Activated naive CD8-positive, alpha-beta T cell treated with anti-CD3 and anti-CD28 coated beads for 36 hours (primary cell): ENCODE measurements at regions not wholly inside any gene's neighbourhood (a gene's known extent, or its start where the extent isn't known, plus 50 kb on each side); places are given as distances from the start of the nearest gene placed in this dataset.

ENCODE experiments used
- DNase-seq: peaks from one replicate; pipeline ENCODE4 v3.0.0; 2021
- H3K27ac Mint-ChIP-seq: one replicate; pipeline ENCODE4 v1.8.0; 2022; ENCODE audit warnings: mild to moderate bottlenecking, moderate library complexity, mixed read lengths
- H3K27me3 Mint-ChIP-seq: one replicate; pipeline ENCODE4 v1.8.0; 2022; ENCODE audit warnings: mild to moderate bottlenecking, mixed read lengths
- H3K36me3 Mint-ChIP-seq: one replicate; pipeline ENCODE4 v1.8.0; 2021; ENCODE audit warnings: mild to moderate bottlenecking, mixed read lengths
- H3K4me1 Mint-ChIP-seq: one replicate; pipeline ENCODE4 v1.8.0; 2021; ENCODE audit warnings: mixed read lengths
- H3K4me3 Mint-ChIP-seq: one replicate; pipeline ENCODE4 v1.8.0; 2022; ENCODE audit warnings: mild to moderate bottlenecking, moderate library complexity, mixed read lengths
- H3K9me3 Mint-ChIP-seq: one replicate; pipeline ENCODE4 v1.8.0; 2022; ENCODE audit warnings: mixed read lengths

GRCh38 chr13:79668201-79668752 lies 187.3 kb downstream of the NDFIP2 start:
- peaks cover 4% of the 10 kb centered on the region for H3K27me3 Mint-ChIP-seq
- H3K9me3 Mint-ChIP-seq, result no peaks in the 10 kb centered on the region
- H3K4me1 Mint-ChIP-seq, result no peaks in the 10 kb centered on the region
- H3K36me3 Mint-ChIP-seq, result no peaks in the 10 kb centered on the region
- DNase-seq, result no peak
- no peak overlapping the region for H3K27ac Mint-ChIP-seq
- H3K4me3 Mint-ChIP-seq, result no peak overlapping the region

DNA sequence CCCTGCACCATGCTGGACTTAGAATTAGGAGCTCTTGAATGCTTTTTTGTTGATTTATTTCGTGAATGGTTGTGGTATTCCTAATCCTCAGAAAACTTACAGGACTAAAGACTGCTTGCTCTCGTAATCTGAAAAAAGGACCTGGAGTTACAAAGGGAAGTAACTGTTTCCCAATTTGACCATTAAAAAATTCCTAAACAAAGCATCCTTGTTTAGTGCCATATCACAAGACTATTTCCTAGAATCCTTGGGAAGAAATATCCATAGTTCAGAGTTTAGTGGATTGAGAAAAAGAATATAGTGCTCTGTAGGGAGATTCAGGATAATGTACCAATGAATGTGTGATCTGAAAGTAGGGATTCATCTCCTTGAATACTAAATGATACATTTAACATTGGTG lies 186.8 kb downstream of the NDFIP2 start:
- Mint-ChIP-seq H3K4me3 (no peak overlapping the region), H3K4me1 (no peaks in the 10 kb centered on the region), H3K27ac (no peak overlapping the region), H3K9me3 (no peaks in the 10 kb centered on the region), H3K36me3 (no peaks in the 10 kb centered on the region), H3K27me3 (peaks cover 4% of the 10 kb centered on the region)
- DNase-seq, result no peak

DNA sequence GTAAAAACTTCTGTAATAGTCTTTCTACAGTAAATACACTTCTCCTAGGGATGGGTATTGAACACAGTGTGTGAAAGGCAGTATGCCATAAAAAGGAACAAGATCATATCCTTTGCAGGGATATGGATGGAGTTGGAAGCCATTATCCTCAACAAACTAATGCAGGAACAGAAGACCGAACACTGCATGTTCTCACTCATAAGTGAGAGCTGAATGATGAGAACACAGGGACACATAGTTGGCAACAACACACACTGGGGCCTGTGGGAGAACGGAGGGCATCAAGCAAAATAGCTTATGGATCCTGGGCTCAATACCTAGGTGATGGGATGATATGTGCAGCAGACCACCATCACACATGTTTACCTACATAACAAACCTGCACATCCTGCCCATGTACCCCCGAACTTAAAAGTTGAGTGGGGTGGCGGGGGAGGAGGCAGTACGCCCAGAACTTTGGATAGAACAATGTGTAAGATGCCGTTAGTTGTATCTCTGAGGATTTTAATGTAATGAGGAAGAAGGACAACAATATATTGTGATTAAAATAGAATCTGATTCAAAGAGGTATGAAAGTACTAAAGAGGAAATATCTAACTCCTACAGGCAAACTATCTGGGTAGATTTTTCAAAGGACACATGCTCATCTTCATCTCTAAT lies 183.2 kb downstream of the NDFIP2 start:
- no peak overlapping the region for H3K4me3 Mint-ChIP-seq
- no peaks in the 10 kb centered on the region for H3K36me3 Mint-ChIP-seq
- no peak overlapping the region for H3K27ac Mint-ChIP-seq
- no peaks in the 10 kb centered on the region for H3K9me3 Mint-ChIP-seq
- no peak for DNase-seq
- H3K4me1 Mint-ChIP-seq, result peaks cover 4% of the 10 kb centered on the region
- H3K27me3 Mint-ChIP-seq, result peaks cover 11% of the 10 kb centered on the region

DNA sequence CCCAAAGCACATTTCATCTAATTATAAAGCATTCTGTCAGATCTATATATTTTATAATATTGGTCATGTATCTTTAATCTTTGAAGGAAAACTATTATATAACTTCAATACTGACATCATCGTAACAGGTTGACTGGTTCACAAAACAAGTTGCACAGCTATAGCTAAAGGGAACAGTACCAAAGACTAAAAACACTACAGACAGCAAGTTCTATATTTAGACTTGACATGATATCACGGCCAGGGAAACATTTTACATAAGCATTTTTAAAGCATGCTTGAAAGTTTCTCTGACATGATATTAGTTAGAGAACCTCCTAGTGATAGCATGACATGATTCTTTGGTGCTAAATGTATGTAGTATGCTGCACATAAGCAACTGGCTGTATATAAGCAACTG lies 182.5 kb downstream of the NDFIP2 start:
- H3K4me3 Mint-ChIP-seq, result no peak overlapping the region
- DNase-seq, result no peak
- no peaks in the 10 kb centered on the region for H3K36me3 Mint-ChIP-seq
- no peak overlapping the region for H3K27ac Mint-ChIP-seq
- H3K4me1 Mint-ChIP-seq, result peaks cover 4% of the 10 kb centered on the region
- no peaks in the 10 kb centered on the region for H3K9me3 Mint-ChIP-seq
- peaks cover 11% of the 10 kb centered on the region for H3K27me3 Mint-ChIP-seq

GRCh38 chr13:79662882-79663281 lies 181.9 kb downstream of the NDFIP2 start:
- no peak for DNase-seq
- H3K36me3 Mint-ChIP-seq, result no peaks in the 10 kb centered on the region
- H3K27me3 Mint-ChIP-seq, result peaks cover 11% of the 10 kb centered on the region
- no peak overlapping the region for H3K27ac Mint-ChIP-seq
- H3K4me1 Mint-ChIP-seq, result peaks cover 4% of the 10 kb centered on the region
- no peaks in the 10 kb centered on the region for H3K9me3 Mint-ChIP-seq
- no peak overlapping the region for H3K4me3 Mint-ChIP-seq

DNA sequence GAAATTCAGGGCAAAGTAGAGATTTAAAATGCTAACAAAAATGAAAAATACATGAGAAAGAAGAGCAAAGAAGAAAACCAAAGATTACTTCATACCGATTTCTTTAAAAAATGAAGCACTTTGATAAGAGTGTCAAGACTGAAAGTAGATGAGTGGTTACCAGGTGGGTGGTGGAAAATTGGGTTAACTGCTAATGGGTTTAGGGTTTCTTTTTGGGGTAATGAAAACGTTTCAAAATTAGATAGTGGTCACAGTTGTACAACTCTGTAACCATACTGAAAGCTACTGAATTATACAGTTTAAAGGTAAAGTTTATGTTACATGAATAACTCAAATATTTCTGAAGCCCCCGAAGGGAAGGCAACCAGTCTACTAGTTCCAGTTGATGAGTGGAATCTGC lies 179.4 kb downstream of the NDFIP2 start:
- Mint-ChIP-seq H3K4me3 (no peak overlapping the region), H3K4me1 (peaks cover 4% of the 10 kb centered on the region), H3K27me3 (peaks cover 7% of the 10 kb centered on the region), H3K36me3 (no peaks in the 10 kb centered on the region), H3K9me3 (no peaks in the 10 kb centered on the region), H3K27ac (no peak overlapping the region)
- no peak for DNase-seq

DNA sequence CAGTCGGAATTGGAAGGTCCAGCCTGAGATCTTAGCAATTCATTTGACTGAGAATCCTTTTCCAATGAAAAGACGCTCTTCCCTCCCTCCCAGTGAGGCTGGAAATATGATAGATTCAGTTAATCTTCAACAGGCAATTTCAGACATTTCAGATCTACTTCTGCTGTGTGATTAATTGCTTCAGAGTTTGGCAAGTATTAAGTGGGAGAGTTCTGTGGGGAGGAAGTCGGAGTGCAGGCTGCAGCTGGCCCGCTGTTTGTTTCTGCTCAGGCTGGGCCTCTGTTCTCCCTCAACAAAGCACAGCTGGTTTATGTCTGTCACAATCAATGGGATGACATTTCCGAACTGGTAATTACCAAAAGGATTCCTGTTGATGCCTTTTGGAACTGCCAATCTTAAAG lies 178.2 kb downstream of the NDFIP2 start:
- Mint-ChIP-seq H3K27ac (no peak overlapping the region), H3K27me3 (peaks cover 7% of the 10 kb centered on the region), H3K36me3 (no peaks in the 10 kb centered on the region), H3K4me1 (peaks cover 4% of the 10 kb centered on the region), H3K4me3 (no peak overlapping the region), H3K9me3 (no peaks in the 10 kb centered on the region)
- no peak for DNase-seq

DNA sequence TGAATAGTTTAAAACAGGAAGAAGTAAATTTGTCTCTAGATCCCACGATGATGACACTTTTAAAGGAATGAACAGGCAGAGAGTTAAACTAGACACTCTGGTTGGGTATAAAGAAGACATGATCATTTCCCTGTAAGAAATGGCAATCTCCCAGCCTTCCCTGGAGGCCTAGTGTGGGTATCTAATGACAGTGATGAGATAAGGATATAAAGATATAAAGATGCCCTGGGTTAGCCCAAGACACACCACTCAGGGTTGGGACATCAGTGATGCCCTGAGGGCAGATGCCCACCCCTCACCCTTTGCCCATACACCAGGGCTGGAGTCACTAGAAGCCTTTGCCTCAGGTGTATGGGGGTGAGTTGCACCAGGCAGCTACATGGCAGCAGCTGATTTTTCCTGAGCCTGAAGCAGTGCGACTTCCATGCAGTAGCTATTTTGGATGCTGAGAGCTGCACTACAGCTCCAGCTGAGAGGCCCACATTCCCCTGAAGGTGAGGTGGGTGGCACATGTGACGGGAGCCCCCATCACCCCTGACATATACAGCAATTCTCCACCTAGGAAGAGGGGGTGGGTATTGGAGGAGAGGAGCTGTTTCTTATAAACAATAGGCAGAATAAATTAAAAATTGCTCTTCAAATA lies 177.5 kb downstream of the NDFIP2 start:
- H3K4me1 Mint-ChIP-seq, result peaks cover 4% of the 10 kb centered on the region
- H3K4me3 Mint-ChIP-seq, result no peak overlapping the region
- H3K36me3 Mint-ChIP-seq, result no peaks in the 10 kb centered on the region
- no peak for DNase-seq
- H3K9me3 Mint-ChIP-seq, result no peaks in the 10 kb centered on the region
- H3K27ac Mint-ChIP-seq, result no peak overlapping the region
- H3K27me3 Mint-ChIP-seq, result peaks cover 7% of the 10 kb centered on the region

- Mint-ChIP-seq H3K27ac (no peak overlapping the region), H3K4me3 (no peak overlapping the region), H3K4me1 (peaks cover 4% of the 10 kb centered on the region), H3K9me3 (no peaks in the 10 kb centered on the region), H3K27me3 (no peaks in the 10 kb centered on the region), H3K36me3 (no peaks in the 10 kb centered on the region)
- DNase-seq, result no peak
Observed at GRCh38 chr13:79655509-79655908, 174.6 kb downstream of the NDFIP2 start.

DNA sequence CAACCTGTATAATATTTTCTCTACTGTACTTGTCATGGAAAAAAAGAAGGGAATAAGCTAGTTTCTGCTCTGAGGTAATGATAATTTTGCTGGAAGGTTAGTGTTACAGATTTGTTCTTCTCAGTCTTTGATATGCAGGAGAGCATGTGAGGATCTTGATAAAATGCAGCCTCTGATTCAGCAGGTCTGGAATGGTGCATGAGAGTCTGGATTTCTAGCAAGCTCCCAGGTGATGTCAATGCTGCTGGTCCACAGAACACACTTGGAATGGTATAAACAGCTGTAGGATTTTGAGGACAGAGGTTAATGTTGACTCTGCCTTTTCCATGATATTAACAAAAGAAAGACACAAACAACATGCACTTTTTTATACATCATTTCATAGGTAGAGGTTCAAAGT lies 173.6 kb downstream of the NDFIP2 start:
- H3K4me3 Mint-ChIP-seq, result no peak overlapping the region
- H3K36me3 Mint-ChIP-seq, result no peaks in the 10 kb centered on the region
- no peaks in the 10 kb centered on the region for H3K4me1 Mint-ChIP-seq
- no peak for DNase-seq
- H3K9me3 Mint-ChIP-seq, result no peaks in the 10 kb centered on the region
- no peak overlapping the region for H3K27ac Mint-ChIP-seq
- no peaks in the 10 kb centered on the region for H3K27me3 Mint-ChIP-seq

DNA sequence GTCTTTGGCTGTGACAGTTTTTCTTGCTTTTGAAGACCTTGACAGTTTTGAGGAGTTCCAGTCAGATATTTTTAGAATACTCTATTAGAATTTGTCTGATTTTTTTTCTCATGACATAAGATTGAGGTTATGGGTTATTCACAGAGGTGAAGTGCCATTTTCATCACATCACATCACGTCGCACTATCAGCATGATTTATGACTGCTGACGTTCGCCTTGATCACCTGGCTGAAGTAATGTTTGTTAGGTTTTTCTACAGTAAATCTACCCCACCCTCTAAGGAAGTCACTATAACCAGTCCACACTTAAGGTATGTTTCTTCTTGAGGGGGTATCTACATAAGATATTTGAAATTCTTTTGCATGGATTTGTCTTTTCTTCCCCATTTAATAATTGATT lies 169.7 kb downstream of the NDFIP2 start:
- no peak for DNase-seq
- Mint-ChIP-seq H3K27me3 (no peaks in the 10 kb centered on the region), H3K27ac (no peak overlapping the region), H3K36me3 (no peaks in the 10 kb centered on the region), H3K9me3 (no peaks in the 10 kb centered on the region), H3K4me3 (no peak overlapping the region), H3K4me1 (no peaks in the 10 kb centered on the region)

- no peak overlapping the region for H3K27ac Mint-ChIP-seq
- H3K9me3 Mint-ChIP-seq, result no peaks in the 10 kb centered on the region
- H3K27me3 Mint-ChIP-seq, result no peaks in the 10 kb centered on the region
- no peaks in the 10 kb centered on the region for H3K36me3 Mint-ChIP-seq
- no peaks in the 10 kb centered on the region for H3K4me1 Mint-ChIP-seq
- no peak overlapping the region for H3K4me3 Mint-ChIP-seq
- no peak for DNase-seq
Observed at GRCh38 chr13:79648191-79648590, 167.2 kb downstream of the NDFIP2 start.

DNA sequence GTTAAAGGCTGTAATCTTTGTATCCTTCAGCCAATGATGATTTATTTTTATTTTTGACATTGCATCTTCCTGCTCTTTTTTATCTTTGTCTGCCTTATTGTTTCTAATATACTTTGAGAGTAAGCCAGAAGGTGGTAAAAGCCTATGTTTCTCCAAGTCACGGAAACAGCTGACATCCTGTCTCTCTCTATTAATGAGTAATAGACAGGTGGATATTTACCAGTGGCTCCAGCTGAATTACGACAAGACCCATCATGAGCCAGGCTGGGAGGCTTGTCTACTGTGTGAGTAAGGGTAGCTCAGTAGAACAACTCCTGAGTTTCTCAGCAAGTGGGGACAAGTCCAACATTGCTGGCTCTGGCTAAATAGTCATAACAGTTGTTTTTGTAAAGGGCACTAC lies 166.6 kb downstream of the NDFIP2 start:
- H3K36me3 Mint-ChIP-seq, result no peaks in the 10 kb centered on the region
- no peak overlapping the region for H3K27ac Mint-ChIP-seq
- no peaks in the 10 kb centered on the region for H3K4me1 Mint-ChIP-seq
- peaks cover 3% of the 10 kb centered on the region for H3K27me3 Mint-ChIP-seq
- H3K9me3 Mint-ChIP-seq, result no peaks in the 10 kb centered on the region
- DNase-seq, result no peak
- H3K4me3 Mint-ChIP-seq, result no peak overlapping the region

DNA sequence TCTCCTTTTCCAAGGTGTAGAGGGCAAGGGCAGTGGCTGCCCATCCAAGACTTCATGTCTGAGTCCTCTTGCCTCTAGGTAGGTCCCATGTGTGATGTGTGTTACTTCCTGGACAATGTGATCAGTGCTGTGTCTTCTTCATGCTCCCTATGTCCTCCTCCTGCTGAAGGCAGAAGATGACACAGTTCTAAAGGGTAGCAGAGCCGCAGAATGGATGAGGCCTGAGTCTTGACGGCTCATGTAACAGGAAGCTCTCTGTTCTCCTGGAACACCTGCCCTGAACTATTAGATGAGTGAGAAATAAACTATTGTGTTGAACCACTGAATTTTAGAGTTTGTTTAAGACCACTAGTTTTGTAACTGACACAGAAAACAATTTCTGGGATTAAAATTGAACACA lies 165.9 kb downstream of the NDFIP2 start:
- H3K36me3 Mint-ChIP-seq, result no peaks in the 10 kb centered on the region

DNA sequence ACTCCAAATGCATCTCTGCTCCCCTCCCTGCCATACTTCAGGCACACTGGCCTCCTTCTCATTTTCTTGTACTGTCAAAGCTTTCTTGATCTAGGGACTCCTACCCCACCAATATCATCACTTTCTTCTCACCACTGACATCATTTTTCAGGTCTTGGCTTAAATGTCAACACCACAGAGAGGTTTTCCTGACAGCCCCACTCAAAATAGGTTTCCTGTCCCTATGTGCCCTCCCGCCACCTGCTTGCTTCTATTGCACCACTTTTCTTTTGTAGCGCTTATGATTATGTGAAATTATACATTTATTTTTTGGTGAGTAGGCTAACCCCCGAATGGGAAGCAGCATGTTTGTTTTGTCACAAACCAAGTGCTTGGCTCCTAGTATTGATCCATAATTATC lies 164.6 kb downstream of the NDFIP2 start:
- no peak overlapping the region for H3K27ac Mint-ChIP-seq
- H3K27me3 Mint-ChIP-seq, result peaks cover 6% of the 10 kb centered on the region
- H3K4me1 Mint-ChIP-seq, result no peaks in the 10 kb centered on the region
- no peaks in the 10 kb centered on the region for H3K36me3 Mint-ChIP-seq
- H3K9me3 Mint-ChIP-seq, result no peaks in the 10 kb centered on the region
- DNase-seq, result no peak
- no peak overlapping the region for H3K4me3 Mint-ChIP-seq

More for the DNA sequence above, 165.9 kb downstream of the NDFIP2 start:
- H3K27ac Mint-ChIP-seq, result no peak overlapping the region
- DNase-seq, result no peak
- no peak overlapping the region for H3K4me3 Mint-ChIP-seq
- H3K4me1 Mint-ChIP-seq, result no peaks in the 10 kb centered on the region
- H3K27me3 Mint-ChIP-seq, result peaks cover 6% of the 10 kb centered on the region
- H3K9me3 Mint-ChIP-seq, result no peaks in the 10 kb centered on the region

DNA sequence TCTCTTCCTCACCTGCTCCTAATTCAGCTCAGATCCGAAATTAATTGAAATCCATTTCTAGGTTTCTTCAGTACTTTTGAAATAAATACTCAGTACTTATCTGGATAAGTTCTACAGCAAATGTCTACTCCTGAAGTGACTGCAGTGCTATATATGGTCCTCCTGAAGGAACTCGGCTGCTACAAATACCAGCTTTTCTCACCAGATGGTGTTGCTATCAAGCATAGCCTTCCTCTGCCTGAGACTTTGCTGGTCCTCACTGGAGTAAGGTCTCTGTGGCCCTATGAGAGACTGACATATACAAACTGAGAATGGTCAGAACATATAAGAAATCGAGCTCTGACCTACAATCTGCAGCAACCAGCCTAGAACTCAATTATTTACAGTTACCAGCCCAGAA lies 161.6 kb downstream of the NDFIP2 start:
- Mint-ChIP-seq H3K27ac (no peak overlapping the region), H3K36me3 (no peaks in the 10 kb centered on the region)

More for the DNA sequence above, 161.6 kb downstream of the NDFIP2 start:
- peaks cover 6% of the 10 kb centered on the region for H3K27me3 Mint-ChIP-seq
- no peak for DNase-seq
- peaks cover 2% of the 10 kb centered on the region for H3K9me3 Mint-ChIP-seq
- H3K4me3 Mint-ChIP-seq, result no peak overlapping the region
- no peaks in the 10 kb centered on the region for H3K4me1 Mint-ChIP-seq
